IPS-15b (cell line): ENCODE measurements at regions not wholly inside any gene's neighbourhood (a gene's known extent, or its start where the extent isn't known, plus 50 kb on each side); places are given as distances from the start of the nearest gene placed in this dataset.

ENCODE experiments used
- H3K27me3 ChIP-seq: one replicate; pipeline ENCODE4 v1.6.1; 2013; ENCODE audit warnings: low read length; ENCODE audit not compliant: control insufficient read depth, insufficient read depth
- H3K36me3 ChIP-seq: one replicate; pipeline ENCODE4 v1.6.1; 2013; ENCODE audit warnings: low read length; ENCODE audit not compliant: control insufficient read depth, insufficient read depth
- H3K4me1 ChIP-seq: one replicate; pipeline ENCODE4 v1.6.1; 2013; ENCODE audit warnings: mild to moderate bottlenecking, low read length; ENCODE audit not compliant: control insufficient read depth, insufficient read depth
- H3K4me3 ChIP-seq: one replicate; pipeline ENCODE4 v1.5.1; 2013; ENCODE audit warnings: low read depth, low read length
- H3K9ac ChIP-seq: one replicate; pipeline ENCODE4 v1.6.1; 2013; ENCODE audit warnings: low read depth, mild to moderate bottlenecking, low read length
- H3K9me3 ChIP-seq: one replicate; pipeline ENCODE4 v1.6.1; 2013; ENCODE audit warnings: mild to moderate bottlenecking, low read length; ENCODE audit not compliant: control insufficient read depth, insufficient read depth

DNA sequence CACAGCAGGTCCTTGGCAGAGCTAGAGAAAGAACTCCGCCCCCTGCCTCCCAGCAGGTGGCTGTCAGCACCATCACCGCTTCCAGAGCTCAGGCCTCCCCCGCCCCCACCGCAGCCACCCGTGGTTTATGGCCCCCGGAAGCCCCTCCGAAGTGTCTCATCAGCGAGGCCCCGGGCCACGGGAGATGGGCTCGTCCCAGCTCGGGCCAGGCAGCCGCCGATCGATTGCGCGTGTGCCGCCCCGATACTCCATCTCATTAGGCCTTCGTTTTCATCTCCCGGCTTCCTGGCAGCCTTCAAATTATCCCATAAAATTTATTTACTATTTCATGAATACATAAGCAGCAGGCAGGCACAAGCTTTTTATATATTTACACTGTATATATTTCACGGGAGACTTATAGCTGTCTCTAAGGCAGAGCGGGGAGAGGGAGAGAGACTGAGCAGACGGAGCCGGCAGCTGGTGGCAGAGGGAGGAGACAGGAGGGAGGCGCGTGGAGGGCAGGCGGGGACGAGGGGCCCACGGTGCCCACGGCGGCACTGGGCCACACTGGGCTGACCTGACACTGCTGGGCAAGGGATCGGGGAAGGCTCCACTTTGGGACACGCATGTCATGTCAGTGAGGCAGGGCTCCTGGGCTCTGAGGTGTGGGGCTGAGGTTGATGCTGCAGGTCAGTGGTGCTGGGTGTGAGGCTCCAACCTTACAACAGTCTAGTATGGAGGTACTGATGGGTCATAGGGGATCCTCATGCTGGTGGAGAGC lies 241.2 kb downstream of the RBM19 start:
- H3K9me3 ChIP-seq: no peaks in the 10 kb centered on the region
- peaks cover 2% of the 10 kb centered on the region for H3K27me3 ChIP-seq
- H3K4me3 ChIP-seq: no peak overlapping the region
- H3K4me1 ChIP-seq: peaks cover 2% of the 10 kb centered on the region
- no peak overlapping the region for H3K9ac ChIP-seq
- no peaks in the 10 kb centered on the region for H3K36me3 ChIP-seq

DNA sequence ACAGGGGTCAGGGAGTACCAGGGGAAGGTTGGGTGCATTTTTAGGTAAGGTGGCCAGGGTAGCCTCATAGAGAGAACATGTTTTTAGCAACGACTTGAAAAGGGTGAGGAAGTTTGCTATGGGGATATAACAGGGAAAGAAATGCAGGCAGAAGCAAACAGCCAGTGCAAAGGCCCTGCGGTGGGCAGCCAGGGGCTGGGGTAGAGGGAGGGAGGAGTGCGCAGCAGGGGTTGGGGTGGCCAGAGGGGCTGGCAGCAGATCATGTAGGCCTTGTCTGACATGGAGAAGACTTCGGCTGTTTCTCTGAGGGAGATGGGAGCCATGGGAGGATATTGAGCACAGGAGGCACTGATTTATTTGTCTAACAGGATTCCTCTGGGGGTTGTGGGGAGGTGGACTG lies 242.5 kb downstream of the RBM19 start:
- Histone ChIP-seq H3K36me3 (no peaks in the 10 kb centered on the region), H3K4me1 (peaks cover 2% of the 10 kb centered on the region)

DNA sequence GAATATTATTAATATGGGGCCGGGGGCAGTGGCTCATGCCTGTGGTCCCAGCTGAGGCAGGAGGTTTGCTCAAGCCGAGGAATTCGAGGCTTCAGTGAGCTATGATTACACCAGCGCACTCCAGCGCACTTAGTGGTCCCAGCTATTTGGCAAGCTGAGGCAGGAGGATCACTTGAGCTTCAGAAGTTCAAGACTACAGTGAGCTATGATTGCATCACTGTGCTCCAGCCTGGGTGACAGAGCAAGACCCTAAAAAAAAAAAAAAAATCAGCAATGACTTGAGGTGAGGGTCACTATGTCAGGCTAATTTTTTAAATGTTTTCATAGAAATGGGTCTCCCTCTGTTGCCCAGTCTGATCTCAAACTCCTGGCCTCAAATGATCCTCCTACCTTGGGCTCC lies 243.4 kb downstream of the RBM19 start:
- Histone ChIP-seq H3K4me1 (peaks cover 2% of the 10 kb centered on the region), H3K9ac (no peak overlapping the region), H3K27me3 (no peaks in the 10 kb centered on the region), H3K36me3 (no peaks in the 10 kb centered on the region), H3K9me3 (no peaks in the 10 kb centered on the region), H3K4me3 (no peak overlapping the region)

More for the DNA sequence above, 242.5 kb downstream of the RBM19 start:
- Histone ChIP-seq H3K4me3 (no peak overlapping the region), H3K9ac (no peak overlapping the region), H3K27me3 (no peaks in the 10 kb centered on the region), H3K9me3 (no peaks in the 10 kb centered on the region)

DNA sequence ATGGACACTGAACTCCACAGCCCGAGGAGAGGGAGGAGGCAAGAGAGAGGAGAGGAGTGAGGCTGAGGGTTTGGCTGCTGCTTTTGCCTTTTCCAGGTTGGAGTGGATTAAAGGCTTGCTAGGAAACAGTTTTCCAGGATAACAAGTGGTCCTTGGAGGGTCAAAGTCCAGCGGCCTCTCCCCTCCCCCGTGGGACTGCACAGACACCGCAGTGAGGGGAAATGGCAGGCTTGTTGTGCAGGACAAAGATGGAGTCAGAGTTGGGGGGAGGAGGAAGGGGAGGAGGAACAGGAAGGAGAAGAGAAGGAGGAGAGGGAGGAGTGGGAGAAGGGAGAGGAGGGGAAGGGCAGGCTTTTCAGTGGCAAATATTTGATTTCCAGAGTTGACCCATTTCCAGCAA lies 245.5 kb downstream of the RBM19 start:
- no peaks in the 10 kb centered on the region for H3K9me3 ChIP-seq
- H3K4me3 ChIP-seq: no peak overlapping the region
- H3K36me3 ChIP-seq: no peaks in the 10 kb centered on the region

DNA sequence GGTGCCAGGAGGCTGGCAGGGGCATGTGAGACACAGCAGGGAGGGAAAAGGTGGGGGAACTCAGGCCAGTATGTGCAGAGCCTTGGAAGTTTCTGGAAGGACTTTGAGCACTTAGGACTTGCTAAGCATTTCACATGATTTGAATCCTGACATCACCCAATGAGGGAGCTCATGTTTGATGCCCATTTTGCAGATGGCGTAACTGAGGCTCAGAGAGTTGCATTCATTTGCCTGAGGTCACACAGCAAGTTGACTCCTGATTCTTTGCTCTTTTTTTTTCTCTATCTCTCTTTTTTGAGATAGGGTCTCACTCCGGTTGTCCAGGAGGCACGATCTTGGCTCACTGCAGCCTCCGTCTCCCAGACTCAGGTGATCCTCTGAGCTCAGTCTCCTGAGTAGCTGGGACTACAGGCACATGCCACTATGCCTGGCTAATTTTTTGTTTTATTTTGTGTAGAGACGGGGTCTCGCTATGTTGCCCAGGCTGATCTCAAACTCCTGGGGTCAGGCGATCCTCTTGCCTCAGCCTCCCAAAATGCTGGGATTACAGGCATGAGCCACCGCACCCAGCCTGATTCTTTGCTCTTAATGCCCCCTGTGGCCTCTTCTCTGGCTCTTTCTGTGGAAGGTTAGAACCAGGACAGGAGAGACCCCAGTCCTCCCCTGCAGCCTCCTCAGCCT lies 246.1 kb downstream of the RBM19 start:
- Histone ChIP-seq H3K9ac (no peak overlapping the region), H3K4me3 (no peak overlapping the region), H3K36me3 (no peaks in the 10 kb centered on the region), H3K9me3 (no peaks in the 10 kb centered on the region), H3K4me1 (peaks cover 2% of the 10 kb centered on the region), H3K27me3 (no peaks in the 10 kb centered on the region)

More for the DNA sequence above, 245.5 kb downstream of the RBM19 start:
- Histone ChIP-seq H3K9ac (no peak overlapping the region), H3K4me1 (peaks cover 2% of the 10 kb centered on the region), H3K27me3 (no peaks in the 10 kb centered on the region)

DNA sequence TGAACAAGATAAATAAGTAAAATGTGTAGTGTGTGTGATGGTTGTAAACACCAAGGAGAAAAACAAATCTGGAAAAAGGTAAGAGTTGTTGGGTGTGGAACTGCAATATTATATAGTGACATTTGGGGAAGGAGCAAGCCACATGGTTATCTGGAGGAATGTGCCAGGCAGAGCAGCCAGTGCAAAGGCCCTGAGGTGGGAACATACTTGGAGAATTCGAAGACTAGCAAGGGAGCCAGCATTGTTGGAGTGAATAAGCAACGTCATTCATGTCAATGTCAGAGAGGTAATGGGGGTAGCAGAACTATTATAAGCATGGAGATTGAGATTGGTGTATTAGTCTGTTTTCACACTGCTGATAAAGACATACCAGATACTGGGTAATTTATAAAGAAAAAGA lies 241.5 kb upstream of the LHX5 start:
- Histone ChIP-seq H3K9me3 (no peaks in the 10 kb centered on the region), H3K27me3 (no peaks in the 10 kb centered on the region), H3K9ac (no peak overlapping the region)

DNA sequence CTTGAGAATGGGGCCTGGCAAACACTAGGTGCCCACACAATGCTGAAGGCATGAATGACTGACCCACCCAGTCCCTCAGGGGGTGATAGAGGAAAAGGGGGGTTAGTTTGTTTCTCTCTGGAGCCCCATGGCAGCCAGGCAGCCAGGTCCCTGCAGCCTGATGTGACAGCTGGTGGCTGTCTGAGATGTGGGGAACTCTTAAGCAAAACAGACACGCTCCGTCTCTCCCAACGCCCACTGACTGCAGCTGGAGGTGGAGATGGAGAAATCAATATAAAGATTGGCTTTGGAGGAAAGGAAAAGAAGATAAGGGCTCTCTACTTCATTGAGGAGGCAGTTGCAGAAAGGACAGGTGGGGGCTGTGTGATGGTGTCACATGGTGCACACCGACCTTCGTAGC lies 240.8 kb upstream of the LHX5 start:
- H3K9ac ChIP-seq: no peak overlapping the region
- no peaks in the 10 kb centered on the region for H3K9me3 ChIP-seq
- H3K36me3 ChIP-seq: no peaks in the 10 kb centered on the region
- H3K4me1 ChIP-seq: no peaks in the 10 kb centered on the region
- no peak overlapping the region for H3K4me3 ChIP-seq
- no peaks in the 10 kb centered on the region for H3K27me3 ChIP-seq

More for the DNA sequence above, 241.5 kb upstream of the LHX5 start:
- Histone ChIP-seq H3K4me3 (no peak overlapping the region), H3K36me3 (no peaks in the 10 kb centered on the region), H3K4me1 (no peaks in the 10 kb centered on the region)

DNA sequence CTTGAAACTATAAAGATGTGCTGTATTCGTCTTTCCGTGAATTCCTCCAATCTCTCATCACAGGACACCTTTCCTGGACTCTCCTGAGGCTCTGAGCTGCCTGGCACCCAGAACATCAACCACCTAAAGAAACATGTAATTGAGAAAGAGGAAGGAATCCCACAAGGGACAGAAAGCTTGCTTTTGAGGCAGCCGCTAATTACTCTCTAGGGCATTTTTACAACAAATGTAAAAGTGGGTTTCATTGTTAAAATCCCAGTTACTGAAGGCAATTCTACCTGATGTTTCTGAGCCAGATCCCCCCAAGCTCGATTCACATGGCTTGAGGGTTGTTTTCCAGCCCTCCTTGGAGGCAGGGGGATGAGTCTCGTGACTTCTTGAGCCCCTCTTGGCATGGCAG lies 238.5 kb upstream of the LHX5 start:
- Histone ChIP-seq H3K4me3 (no peak overlapping the region), H3K9me3 (no peaks in the 10 kb centered on the region), H3K9ac (no peak overlapping the region), H3K36me3 (no peaks in the 10 kb centered on the region), H3K4me1 (no peaks in the 10 kb centered on the region), H3K27me3 (no peaks in the 10 kb centered on the region)

DNA sequence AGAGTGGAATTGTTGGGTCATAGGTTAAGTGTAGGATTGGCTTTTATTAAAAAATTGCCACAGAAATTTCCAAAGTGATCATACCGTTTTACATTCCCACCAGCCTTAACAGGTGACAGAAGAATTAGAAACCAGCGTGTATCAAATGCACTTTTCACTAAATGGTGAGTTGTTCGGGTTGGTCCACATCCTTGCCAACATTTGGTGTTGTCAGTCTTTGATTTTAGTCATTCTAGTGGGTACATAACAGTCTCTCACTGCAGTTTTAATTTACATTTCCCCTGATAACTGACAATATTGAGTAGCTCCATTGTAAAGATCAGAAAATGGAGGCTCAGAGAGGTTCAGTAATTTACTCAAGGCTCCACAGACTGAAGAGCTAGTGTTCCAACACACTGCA lies 237.8 kb upstream of the LHX5 start:
- Histone ChIP-seq H3K27me3 (no peaks in the 10 kb centered on the region), H3K4me3 (no peak overlapping the region), H3K9ac (no peak overlapping the region), H3K36me3 (no peaks in the 10 kb centered on the region), H3K9me3 (no peaks in the 10 kb centered on the region), H3K4me1 (no peaks in the 10 kb centered on the region)

DNA sequence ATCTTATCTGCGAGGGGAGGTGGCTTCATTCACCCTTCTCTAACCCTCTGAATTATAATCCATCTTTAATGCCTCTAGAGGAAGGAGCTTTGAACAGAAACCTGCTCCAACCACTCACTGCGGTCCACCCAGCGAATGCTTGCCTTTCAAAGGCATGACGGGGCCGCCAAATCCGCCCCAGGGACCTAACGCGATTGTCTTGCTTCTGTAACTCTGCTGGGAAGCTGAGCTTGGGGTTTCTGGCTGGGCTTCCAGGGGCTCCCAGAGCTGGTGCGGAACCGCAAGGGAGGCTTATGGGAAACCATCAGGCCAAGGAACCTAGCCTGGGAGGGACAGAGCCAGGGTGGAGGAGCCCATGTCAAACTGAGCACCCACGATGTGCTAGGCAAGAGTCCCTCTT lies 231.2 kb upstream of the LHX5 start:
- Histone ChIP-seq H3K4me1 (peaks cover 2% of the 10 kb centered on the region), H3K36me3 (no peaks in the 10 kb centered on the region), H3K9me3 (no peaks in the 10 kb centered on the region), H3K4me3 (no peak overlapping the region), H3K27me3 (peaks cover 4% of the 10 kb centered on the region), H3K9ac (no peak overlapping the region)

DNA sequence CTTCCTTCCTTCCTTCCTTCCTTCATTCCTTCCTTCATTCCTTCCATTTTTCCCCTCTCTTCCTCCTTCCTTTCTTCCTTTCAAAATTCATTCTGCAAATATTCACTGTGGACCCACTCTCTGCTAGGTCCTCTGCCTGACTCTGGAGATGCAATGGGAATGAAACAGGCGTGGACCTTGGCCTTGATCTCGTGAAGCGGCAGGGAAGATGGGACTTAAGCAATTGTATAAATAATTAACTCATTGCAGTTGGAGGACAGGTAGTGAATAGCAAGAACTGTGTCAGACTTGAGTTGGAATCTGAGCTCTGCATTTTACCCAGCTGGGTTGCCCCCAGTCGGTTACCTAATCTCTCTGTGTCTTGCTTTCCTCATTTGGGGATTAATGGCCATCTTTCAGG lies 230.6 kb upstream of the LHX5 start:
- H3K4me3 ChIP-seq: no peak overlapping the region
- H3K27me3 ChIP-seq: peaks cover 4% of the 10 kb centered on the region
- H3K9ac ChIP-seq: no peak overlapping the region
- H3K36me3 ChIP-seq: no peaks in the 10 kb centered on the region
- no peaks in the 10 kb centered on the region for H3K9me3 ChIP-seq
- H3K4me1 ChIP-seq: peaks cover 7% of the 10 kb centered on the region

DNA sequence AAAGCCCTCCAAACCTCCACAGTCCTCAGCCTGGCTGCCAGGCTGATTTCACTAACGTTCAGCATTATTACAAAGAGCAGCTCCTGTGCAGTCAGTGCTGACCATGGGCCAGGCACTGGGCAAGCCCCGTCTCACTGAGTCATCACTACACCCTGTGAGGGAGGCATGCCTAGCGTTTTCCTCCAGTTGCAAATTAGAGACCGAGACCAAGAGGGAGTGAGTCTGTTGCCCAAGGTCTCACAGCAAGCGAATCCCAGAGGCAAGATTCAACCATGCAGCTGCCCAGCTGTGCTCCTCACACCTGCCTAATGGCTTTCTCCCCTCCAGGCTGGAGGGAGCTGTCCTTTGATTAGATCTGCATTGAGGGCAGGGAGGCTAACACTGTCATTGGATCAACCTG lies 229.3 kb upstream of the LHX5 start:
- Histone ChIP-seq H3K9ac (no peak overlapping the region), H3K4me1 (peaks cover 7% of the 10 kb centered on the region), H3K4me3 (no peak overlapping the region), H3K9me3 (no peaks in the 10 kb centered on the region), H3K27me3 (peaks cover 4% of the 10 kb centered on the region), H3K36me3 (no peaks in the 10 kb centered on the region)
